Activated CD8-positive, alpha-beta memory T cell treated with anti-CD3 and anti-CD28 coated beads for 48 hours (primary cell): ENCODE measurements at regions not wholly inside any gene's neighbourhood (a gene's known extent, or its start where the extent isn't known, plus 50 kb on each side); places are given as distances from the start of the nearest gene placed in this dataset.

Source experiments
- DNase-seq, 3 experiments: peaks; one replicate each; pipeline ENCODE4 v3.0.0-alpha.2; 2020; ENCODE audit warnings: low read depth in 2 of 3, low spot score in 2 of 3

DNA sequence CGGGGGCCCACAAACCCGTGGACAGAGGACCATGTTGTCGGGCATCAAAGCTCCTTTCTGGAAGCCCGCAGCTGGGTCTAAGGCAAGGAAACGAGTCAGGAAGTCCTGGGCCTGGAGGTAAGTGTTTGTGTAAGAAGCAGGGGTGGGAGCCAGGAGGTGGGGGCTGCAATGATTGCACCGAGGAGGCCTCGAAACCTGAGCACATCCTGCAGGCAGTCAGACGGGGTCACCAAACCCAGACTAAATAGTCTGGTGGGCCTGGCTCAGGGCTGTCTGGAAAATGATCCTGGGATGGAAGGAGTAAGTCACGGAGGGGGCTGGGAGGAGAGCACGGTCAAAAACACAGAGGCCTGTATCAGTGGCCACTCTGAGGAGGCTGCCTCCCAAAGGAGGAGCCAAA is 539.2 kb downstream of the MN1 start:
- DNase-seq: no peak

DNA sequence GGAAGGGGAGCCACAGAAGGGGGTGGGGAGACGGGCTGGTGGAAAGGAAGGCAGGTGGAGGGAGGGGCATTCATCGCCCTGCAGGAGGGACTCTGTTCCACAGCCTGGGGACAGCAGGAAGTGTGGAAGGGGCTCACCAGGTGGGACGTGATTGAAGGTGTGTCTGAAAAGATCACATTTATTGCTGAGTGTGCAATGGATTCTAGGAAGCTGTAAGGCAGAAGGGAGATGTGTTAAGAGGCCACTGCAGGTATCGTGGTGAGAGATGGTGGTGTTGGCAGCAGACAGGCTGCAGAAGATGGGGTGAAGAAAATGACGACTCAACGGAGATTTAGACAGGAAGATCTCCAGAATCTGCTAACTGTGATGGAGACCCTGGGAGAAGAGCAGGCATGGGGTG is 537.4 kb downstream of the MN1 start:
- DNase-seq: no peak

DNA sequence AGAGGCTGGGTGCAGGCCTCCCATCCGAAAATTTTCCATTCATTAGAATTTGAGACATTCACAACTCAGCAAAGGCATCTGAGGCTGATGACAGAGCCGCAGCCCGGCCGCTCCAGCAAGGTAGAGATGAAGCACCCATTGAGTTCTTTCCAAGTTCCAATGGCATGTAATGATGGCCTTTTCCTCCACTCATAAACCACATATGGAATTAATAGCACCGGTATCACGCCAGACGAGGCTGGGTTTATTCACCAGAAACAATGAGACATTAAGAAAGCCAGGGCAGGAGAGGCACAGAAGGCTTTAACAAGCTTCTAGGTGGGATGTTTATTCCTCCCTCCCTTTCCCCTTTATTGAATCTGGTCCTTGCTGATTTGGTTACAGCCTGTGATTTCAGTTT is 534.4 kb downstream of the MN1 start:
- no peak for DNase-seq

DNA sequence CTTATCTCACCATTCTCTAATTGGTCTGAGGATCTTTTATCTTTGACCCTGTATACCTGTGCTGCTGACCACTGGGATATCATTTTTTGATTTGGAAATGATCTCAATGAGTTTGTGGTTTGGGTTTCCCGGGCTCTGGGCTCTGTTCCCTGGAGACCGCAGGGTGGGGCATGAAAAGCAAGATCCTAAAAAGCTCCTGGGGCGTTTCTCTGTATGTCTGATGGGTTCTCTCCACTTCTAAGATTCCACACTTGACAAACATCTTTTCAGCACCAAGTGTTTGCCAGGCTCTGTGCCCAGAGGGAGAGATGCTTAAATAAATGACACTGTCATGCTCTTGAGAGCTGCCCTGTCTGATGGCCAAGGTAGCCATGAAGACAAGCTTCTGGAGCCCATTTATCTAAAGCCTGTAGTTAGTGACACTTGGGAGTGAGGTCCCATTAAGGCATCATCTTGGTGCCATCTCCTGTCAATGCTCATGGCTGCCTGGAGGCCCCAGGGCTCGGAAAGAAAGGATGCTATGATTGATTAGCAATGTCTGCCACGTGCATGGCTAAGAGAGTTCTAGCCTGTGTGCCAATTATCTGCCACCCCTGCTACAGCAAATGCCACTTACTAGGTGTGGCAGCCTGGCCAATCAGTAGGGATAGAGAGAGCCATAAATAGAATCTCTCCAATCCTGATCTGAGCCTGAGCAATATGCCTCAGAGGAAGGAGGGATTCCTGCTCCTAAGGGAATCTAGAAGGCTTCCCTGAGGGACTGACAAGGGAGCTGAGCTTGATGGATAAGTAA is 531.6 kb downstream of the MN1 start:
- no peak for DNase-seq

DNA sequence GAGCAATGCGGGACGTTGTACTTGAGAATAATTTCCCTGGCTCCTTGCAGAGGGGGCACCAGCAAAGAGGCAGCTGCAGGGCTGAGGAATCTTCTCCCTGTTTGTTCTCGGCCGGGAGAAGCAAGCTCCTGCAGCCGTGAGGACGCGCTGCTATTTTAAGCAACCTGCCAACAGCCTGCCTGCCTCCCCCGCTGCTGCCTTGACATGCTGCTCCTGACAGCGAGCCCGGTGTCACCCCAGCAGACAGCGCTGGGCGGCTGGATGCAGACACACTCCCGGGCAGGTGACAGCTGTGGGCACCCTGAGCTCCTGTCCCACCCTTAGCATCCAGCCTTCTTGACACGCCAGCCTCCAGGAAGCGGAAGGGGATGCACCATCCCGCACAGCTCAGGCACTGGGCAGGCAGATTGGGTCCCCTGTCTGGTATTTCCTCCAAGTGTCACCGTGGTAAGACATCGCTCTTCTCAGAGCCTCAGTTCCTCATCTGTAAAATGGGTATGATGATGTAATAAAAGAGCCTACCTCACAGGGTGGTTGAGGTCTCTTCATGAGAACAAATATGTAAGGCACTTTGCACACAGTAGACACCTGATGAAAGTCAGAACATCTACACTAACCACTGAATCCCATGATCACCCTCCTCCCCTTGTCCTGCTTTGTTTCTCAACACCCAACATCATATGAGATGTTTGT is 530.6 kb downstream of the MN1 start:
- no peak for DNase-seq

DNA sequence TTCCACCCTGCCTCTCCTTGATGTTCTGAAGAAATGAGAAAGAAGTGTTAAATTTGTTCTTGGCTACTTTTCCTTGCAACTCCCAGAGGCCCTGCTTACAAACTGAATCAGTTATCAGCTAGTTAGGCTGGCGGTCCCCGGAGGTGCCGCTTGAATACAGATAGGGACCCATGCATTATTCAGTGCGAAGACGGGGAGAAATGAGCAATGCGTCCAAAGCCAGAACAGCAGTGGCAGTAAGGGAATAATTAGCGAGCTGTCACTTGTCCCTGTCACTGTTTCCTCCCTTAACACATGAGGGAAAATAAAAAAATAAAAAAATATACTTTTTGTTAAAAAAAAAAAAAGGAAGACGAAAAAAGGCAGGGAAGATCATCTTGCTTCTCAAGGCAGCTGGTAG is 528.1 kb downstream of the MN1 start:
- DNase-seq: no peak

DNA sequence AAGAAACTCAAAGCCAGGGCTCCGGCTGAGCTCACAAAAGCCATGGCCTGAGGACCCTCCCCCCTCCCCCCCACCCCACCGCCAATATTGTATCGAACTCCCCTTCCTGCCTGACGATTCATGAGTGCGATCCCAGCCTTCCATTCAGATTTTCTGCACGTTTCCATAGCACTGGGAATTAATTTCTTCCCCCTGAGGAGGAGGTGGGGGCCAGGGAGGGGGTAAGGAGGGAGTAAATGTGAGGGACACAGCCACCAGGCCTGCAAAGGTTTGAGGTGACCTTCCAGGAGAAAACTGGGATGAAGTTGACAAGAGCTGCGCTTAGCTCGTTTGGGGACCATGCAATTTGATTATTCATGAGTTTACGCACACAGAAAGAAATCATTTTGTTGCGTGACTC is 527.7 kb downstream of the MN1 start:
- DNase-seq: no peak

DNA sequence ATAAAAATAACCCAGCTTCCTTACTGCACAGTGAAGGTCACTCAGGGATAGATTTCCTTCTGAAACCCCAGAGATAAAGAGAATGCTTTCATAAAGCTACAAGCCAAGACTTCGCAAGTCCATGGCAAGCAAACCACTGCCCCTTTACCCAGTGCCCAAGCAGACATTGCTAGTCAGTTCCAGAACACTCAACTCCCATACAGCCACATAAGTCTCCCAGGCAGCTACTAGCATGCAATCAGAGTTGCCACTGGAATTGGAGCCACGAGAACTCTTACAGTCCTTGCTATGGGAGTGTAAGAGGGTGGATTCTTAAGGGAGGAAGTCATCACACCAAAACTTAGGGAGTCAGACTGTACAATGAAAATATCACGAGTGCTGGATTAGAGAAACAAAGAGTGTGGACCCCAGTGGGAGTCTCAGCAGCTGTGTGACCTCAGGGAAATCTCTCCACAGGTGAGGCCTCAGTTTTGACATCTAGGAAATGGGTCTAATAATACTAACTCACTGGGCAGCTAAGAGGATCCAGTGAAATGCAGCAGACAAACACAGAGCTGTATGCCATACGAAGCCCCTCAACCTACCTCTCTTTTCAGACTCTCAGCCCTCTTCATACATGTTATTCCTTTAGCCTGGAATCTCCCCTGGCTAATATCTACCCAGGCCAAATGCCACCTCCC is 526.6 kb downstream of the MN1 start:
- DNase-seq: no peak

DNA sequence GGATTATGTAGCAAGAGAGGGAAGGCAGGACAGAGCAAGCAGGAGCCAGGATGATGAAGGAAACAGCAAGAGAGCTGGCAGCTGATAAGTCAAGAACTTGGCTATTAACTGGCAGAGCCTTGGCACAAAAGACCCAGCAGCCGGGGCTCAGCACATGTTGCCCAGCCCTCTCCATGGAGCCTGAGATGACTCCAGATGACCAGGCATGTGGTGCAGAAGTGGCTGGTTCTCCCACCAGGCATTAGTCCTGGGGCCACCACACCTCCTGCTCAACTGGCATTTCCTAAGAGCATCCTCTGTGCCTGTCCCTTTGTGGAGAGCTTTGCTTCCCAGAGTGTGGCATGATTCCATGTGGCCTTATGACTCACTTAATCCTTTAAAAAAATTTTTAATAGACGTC is 522.6 kb downstream of the MN1 start:
- DNase-seq: no peak

DNA sequence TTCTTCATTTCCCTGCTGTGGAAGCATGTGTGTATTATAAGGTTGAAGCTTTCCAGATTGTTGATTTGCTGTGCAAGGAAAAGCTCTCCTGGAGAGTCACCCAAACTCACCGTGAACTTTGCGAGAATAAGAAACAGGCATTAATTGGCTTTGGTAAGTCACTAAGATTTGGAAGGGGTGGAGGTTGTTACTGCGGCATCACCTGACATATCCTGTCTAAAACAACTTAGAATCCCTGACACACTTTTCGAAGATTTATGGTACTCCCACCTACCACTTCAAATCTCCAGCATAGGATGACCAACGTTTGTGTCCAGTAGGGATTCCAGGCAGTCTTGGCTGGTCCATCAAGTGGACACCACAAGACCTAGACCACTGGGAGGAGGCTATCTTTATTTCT is 518.3 kb downstream of the MN1 start:
- no peak for DNase-seq

DNA sequence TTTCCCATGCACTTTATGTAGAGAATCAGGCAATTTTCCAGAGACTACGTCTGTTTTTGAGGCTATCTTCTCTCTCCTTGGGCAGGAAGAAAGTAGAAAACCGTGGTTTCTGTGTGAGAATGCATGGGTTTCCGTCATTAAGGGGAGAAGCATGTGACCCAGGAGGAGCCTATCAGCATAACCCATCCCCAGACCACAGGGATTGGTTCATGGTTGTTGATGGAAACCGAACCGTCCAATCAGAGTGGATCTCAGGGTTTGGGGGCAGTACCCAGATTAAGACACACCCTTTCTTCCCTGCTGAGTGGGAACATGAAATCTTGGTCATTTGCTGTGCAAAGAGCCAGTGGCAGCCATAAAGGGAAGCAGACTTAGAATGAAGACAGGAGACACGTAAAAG is 517.8 kb downstream of the MN1 start:
- no peak for DNase-seq

DNA sequence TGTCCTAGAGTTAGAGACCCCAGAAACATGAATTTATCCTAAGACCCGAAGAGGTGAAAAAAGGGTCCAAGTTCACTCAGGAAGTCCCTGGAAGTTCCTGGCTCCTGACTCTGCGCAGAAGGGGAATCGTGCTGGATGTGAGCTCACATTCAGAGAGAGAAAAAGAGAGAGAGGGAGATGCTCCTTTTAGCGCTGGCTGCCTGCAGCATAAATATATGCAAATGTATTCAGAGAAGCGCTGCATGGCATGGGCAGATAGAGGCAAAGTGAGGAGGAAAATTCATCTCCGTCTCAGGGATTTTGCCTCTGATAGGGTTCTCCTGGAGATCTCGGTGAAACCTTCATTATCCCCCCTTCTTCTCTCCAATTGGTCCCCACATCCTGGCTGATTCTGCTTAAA is 517.2 kb downstream of the MN1 start:
- no peak for DNase-seq

DNA sequence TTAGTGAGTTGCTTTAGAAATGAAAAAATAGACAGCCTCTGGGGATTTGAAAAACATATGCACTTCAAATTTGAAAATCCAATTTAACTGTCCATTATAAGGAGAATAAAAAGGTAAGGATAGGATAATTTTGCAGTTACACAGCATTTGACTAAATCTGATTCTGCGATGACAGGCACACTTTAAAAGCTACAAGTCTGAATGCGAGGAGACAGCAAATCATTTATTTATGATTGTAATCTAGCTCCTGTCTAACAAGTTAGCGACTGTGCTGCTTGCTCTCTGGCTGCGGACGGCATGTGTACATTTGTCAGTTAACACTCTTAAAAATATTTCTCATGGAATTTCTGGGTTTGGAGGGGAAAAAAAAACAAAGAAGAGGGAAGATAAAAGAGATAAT is 514.8 kb downstream of the MN1 start:
- DNase-seq: no peak

DNA sequence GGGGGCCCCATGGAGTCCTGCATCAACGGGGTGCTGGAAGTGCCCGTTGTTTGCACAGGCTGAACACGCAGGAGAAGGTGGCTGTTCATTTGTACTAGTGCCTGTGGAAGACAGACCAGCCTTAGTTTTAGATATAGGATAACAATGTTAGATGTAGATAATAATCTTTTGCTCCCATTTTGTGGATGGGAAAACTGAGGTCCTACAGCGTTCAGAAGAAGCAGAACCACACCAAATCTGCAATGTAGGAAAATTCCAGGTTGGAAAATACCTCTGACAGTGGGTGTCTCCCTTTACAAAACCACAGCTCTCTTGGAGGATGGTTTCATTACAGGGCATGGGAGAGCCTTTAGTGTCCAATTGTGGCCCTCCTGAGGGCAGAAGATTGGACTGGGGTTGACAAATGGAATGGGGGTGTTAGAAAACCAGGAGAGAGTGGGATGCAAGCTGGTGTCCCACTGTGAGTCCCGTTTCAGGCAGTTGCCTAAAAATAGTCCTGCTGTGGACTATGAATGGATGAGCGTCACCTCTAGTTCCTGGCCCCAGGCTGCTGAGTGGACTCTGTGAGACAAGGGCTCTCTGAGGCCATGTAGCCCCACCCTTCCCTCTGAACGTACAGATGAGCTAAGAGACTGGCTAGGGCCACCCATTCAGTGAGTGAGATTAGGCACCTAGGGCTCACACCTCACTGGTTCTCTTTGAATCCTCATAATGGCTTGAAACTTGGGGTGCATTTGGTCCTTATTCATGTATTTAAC is 508.8 kb downstream of the MN1 start:
- no peak for DNase-seq

DNA sequence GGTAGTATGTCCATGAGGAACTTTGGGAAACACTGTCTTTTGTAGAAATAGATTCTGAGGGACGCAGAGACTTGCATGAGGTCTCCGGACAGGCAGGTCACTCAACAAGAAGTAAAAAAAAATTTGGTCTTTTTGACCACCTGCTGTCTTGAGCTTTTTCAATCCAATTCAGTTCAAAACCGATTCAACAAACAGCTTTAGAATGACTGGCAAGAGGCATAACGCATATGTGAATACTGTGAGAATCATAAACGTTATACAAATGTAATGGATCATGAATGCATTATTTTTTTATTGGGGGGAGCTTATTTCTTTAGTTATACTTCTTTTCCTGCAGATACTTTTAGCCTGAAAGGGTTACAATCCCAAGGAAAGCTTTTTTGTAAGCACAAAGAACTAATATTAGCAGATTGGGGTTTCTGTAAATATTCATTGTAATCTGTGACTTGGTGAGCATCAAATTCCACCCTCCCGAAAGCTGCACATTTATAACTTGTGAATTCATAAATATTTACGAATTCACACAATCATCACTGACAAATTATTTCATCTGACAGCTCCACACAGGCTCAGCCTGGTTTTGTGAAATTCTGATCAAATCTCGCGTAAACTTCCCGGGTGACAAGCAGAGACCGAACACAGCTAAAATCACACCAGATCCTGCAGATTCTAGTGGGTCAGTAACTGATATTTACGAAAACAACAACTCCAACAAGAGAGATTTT is 507.7 kb downstream of the MN1 start:
- no peak for DNase-seq

DNA sequence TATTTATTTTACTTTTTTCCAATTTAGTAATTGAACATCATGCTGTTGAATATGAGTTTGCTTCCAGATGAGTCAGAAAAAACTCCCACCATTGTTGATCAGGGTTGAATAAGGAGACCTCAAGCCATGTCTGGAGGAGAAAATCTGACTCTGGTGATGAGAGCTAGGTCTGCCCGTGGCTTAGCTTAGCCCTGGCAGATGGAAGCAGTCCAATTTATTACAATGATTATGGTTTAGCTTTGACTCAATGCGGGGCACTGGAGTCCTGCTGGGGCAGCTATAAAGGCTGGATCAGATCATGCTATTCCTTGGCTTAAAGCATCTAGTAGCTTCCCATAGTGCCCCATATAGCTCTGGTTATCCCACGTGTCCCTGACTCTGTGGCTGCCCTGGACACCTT is 506.5 kb downstream of the MN1 start:
- DNase-seq: no peak

DNA sequence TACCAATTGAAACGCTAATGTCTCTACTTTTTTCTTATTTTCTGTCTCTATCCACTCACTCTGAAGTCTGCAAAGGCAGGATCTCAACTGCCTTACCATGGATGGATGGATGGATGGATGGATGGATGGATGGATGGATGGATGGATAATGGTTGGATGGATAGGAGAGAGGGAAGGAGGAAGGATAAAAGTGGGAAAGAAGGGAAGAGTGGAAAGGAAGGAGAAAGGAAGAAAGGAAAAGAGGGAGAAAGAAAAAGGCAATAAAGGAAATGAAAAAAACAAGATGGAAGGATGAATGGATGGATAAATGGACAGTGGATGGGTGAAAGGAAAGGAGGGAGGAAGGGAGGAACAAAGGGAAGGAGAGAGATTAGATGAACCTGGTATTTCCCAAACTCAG is 506.0 kb downstream of the MN1 start:
- DNase-seq: no peak

DNA sequence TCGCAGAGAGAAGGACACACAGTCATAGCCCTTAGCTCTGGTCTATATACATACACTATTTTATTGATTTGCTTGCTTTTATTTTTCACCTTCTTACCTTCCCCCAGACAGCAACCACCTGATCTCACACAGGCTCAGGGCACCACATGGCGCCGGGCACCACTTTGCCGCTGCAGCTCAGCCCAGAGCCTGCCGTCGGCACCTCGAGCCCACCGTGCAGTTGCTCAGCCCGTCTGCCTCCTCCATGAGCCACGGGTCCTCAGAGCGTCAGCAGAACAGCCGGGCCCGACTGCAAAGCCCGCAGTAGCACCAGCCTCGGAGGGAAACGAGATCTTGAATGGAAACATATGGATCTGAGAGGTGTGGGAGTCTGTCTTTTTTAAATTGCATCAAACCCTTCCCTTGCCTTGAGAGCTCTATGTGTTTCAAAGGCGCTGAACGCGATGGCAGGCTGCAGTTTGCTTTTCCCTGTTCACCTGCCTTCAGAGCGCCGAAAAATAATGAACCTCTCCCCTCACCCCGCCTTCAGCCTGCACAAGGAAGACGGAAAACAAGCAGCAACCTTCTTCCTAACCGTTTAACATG is 505.4 kb downstream of the MN1 start:
- no peak for DNase-seq

DNA sequence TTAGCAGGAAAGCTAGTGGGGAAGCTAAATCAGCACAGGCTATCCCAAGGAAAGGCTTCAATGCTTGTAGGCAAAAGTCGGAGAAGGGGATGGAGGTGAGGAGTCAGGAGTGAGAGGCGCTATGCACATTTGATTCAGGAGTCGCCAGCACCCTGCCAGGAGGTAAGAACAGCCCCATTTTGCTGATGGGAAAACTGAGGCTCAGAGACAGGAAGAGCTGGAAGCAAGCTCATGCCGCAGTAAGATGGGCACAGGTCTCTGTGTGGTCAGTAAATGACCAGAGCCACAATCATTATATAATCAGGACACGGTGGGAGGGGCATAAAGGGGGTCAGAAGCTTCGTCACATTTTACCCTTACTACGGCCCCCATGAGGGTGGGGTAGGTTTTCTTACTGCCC is 504.4 kb downstream of the MN1 start:
- DNase-seq: no peak

DNA sequence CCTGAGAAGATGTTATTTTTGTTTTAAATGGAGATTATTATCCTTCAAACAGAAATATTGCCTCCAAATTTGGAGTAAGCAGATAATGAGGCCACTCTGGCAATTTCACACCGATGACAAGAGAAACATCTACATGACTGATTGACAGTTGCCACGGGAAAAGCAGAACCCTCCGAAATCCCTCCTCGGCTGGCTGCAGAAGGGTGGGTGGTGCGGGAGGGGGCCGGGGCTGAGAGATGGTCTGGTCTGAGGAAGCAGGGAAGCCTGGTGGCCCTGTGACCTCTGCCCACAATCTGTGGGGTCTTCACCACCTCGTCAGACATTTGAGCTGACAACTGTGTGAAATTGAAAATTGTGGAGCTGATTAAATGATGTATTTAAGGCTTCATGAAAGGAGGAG is 503.2 kb downstream of the MN1 start:
- no peak for DNase-seq

DNA sequence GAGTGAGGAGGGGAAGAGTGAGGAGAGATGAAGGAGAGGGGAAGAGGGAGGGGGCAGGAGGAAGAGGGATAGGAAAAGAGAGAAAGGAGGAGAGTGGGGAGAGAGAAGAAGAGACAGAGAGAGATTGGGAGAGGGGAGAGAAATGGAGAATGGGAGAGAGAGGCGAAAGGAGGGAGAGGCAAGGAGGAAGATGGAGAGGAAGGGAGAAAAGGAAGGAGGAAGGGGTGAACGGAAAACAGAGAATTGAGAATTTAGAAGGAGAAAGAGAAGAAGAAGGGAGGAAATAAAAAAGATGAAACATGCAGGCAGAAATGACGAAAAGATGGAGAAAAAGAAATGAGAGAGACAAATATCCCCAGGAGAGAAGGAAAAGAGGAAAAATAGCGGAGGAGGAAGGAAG is 502.8 kb downstream of the MN1 start:
- DNase-seq: no peak
